HEK293 (cell line): ENCODE measurements at regions not wholly inside any gene's neighbourhood (a gene's known extent, or its start where the extent isn't known, plus 50 kb on each side); places are given as distances from the start of the nearest gene placed in this dataset.

Source experiments
- CTCF ChIP-seq: fragments of 450-650 bp; formaldehyde crosslinking; IDR thresholded peaks from 2 replicates; pipeline ENCODE4 v1.5.1; 2016; ENCODE audit warnings: missing biosample characterization, missing genetic modification characterization
- PRDM2 ChIP-seq: fragments of 450-650 bp; formaldehyde crosslinking; IDR thresholded peaks from 2 replicates; pipeline ENCODE4 v1.5.1; 2016; ENCODE audit warnings: missing biosample characterization, missing genetic modification characterization, borderline replicate concordance
- YY1 ChIP-seq: fragments of 450-650 bp; formaldehyde crosslinking; IDR thresholded peaks from 2 replicates; pipeline ENCODE4 v1.5.1; 2018; ENCODE audit warnings: missing biosample characterization, missing genetic modification characterization
- ZBTB6 ChIP-seq: fragments of 450-650 bp; formaldehyde crosslinking; IDR thresholded peaks from 2 replicates; pipeline ENCODE4 v1.5.1; 2017; ENCODE audit warnings: missing biosample characterization, missing genetic modification characterization
- ZBTB7A ChIP-seq: fragments of 450-650 bp; formaldehyde crosslinking; IDR thresholded peaks from 2 replicates; pipeline ENCODE4 v1.5.1; 2016; ENCODE audit warnings: low read depth, missing biosample characterization, missing genetic modification characterization
- ZNF121 ChIP-seq: fragments of 450-650 bp; formaldehyde crosslinking; IDR thresholded peaks from 2 replicates; pipeline ENCODE4 v1.5.1; 2016; ENCODE audit warnings: missing biosample characterization, missing genetic modification characterization
- ZNF398 ChIP-seq: fragments of 450-650 bp; formaldehyde crosslinking; IDR thresholded peaks from 2 replicates; pipeline ENCODE4 v1.5.1; 2017; ENCODE audit warnings: missing biosample characterization, missing genetic modification characterization
- ZNF426 ChIP-seq: fragments of 450-650 bp; formaldehyde crosslinking; IDR thresholded peaks from 2 replicates; pipeline ENCODE4 v1.5.1; 2017; ENCODE audit warnings: missing biosample characterization, missing genetic modification characterization, mild to moderate bottlenecking, inconsistent platforms, moderate library complexity
- ZNF473 ChIP-seq: fragments of 450-650 bp; formaldehyde crosslinking; IDR thresholded peaks from 2 replicates; pipeline ENCODE4 v1.5.1; 2017; ENCODE audit warnings: missing biosample characterization, missing genetic modification characterization
- ZNF558 ChIP-seq: fragments of 450-650 bp; formaldehyde crosslinking; IDR thresholded peaks from 2 replicates; pipeline ENCODE4 v1.5.1; 2016; ENCODE audit warnings: missing biosample characterization, missing genetic modification characterization
- ZNF670 ChIP-seq: fragments of 450-650 bp; formaldehyde crosslinking; IDR thresholded peaks from 2 replicates; pipeline ENCODE4 v1.5.1; 2016; ENCODE audit warnings: missing biosample characterization, missing genetic modification characterization, low read depth

GRCh38 chr5:85628153-85628552, 989.6 kb upstream of the COX7C start:
- no peak for TF ChIP-seq CTCF (tag by site-specific recombination)
- no peak for TF ChIP-seq ZNF121 (tag by site-specific recombination)
- TF ChIP-seq ZNF473 (tag by site-specific recombination) = no peak
- no peak for TF ChIP-seq ZNF398 (tag by site-specific recombination)
- TF ChIP-seq YY1 (tag by site-specific recombination) = no peak
- TF ChIP-seq ZBTB7A (tag by site-specific recombination) = no peak
- TF ChIP-seq ZNF670 (tag by site-specific recombination) = no peak
- no peak for TF ChIP-seq ZNF558 (tag by site-specific recombination)
- TF ChIP-seq PRDM2 (tag by site-specific recombination) = no peak
- TF ChIP-seq ZBTB6 (tag by site-specific recombination) = no peak
- TF ChIP-seq ZNF426 (tag by site-specific recombination) = no peak
